GM12878 (cell line): ENCODE measurements at regions not wholly inside any gene's neighbourhood (a gene's known extent, or its start where the extent isn't known, plus 50 kb on each side); places are given as distances from the start of the nearest gene placed in this dataset.

Source experiments
- ATAC-seq: fragments of 200-7000 bp; cut with Tn5 transposase; 3 replicates; pipeline ENCODE4 v1.9.1; 2020; ENCODE audit warnings: mild to moderate bottlenecking, moderate library complexity
- BruUV-seq: library from RNA; stranded (reverse); fragments of 400-500 nt; replicated peaks from 2 replicates; lab custom pipeline; 2021; lab: Mats Ljungman, UMichigan
- CTCF ChIA-PET: fragments of 300-600 bp; sonication (Branson Sonifier 250); formaldehyde crosslinking; extraction: SDS; loops from one replicate; lab custom pipeline; 2021; ENCODE audit warnings: inconsistent platforms; lab: Yijun Ruan, JAX
- POLR2A ChIA-PET: fragments of 350-600 bp; formaldehyde crosslinking; extraction: SDS; loops from one replicate; lab custom pipeline; 2021; ENCODE audit warnings: inconsistent platforms; lab: Charles Lee
- RAD21 ChIA-PET: fragments of 300-600 bp; sonication (Branson Sonifier 250); formaldehyde crosslinking; loops from one replicate; lab custom pipeline; 2023; ENCODE audit warnings: antibody characterized with exemption; ENCODE audit not compliant: unreplicated experiment; lab: Charles Lee
- SMC1A ChIA-PET: fragments of 300-600 bp; sonication (Branson Sonifier 250); formaldehyde crosslinking; loops from one replicate; lab custom pipeline; 2023; ENCODE audit not compliant: unreplicated experiment, uncharacterized antibody; lab: Charles Lee
- DNase-seq: peaks from one replicate; pipeline ENCODE4 v3.0.0-alpha.2; 2011; ENCODE audit warnings: low read depth, low spot score
- FAIRE-seq: peaks from 3 replicates; lab custom pipeline; 2011; peaks lifted over from hg19 to GRCh38; lab: Jason Lieb, UNC
- H2AFZ ChIP-seq: 2 replicates; pipeline ENCODE4 v1.6.0; 2011; ENCODE audit warnings: low read depth, low read length, control low read depth; ENCODE audit not compliant: control insufficient read depth
- H3K27ac ChIP-seq: 2 replicates; pipeline ENCODE4 v1.5.1; 2011; ENCODE audit warnings: control low read depth; ENCODE audit not compliant: control insufficient read depth, insufficient read depth
- H3K27me3 ChIP-seq, 2 experiments: replicated peaks in 1 of 2; 2 replicates each; pipeline versions ENCODE4 v1.6.0 to v1.6.1; 2011; ENCODE audit warnings: low read length in 1 of 2; ENCODE audit not compliant: control insufficient read depth in 2 of 2, insufficient read depth in 2 of 2
- H3K36me3 ChIP-seq, 2 experiments: 2 replicates each; pipeline ENCODE4 v1.5.1; 2011; ENCODE audit warnings: low read length in 1 of 2; ENCODE audit not compliant: control insufficient read depth in 2 of 2, insufficient read depth in 2 of 2
- H3K4me1 ChIP-seq: 2 replicates; pipeline ENCODE4 v1.6.1; 2011; ENCODE audit warnings: mild to moderate bottlenecking, low read length, moderate library complexity, mixed read lengths; ENCODE audit not compliant: control insufficient read depth, insufficient read depth
- H3K4me2 ChIP-seq: 2 replicates; pipeline ENCODE4 v1.6.0; 2011; ENCODE audit warnings: control low read depth; ENCODE audit not compliant: control insufficient read depth, insufficient read depth
- H3K4me3 ChIP-seq: fragments of 200-600 bp; sonication (generic); 2 replicates; pipeline ENCODE4 v1.5.1; 2016
- H3K79me2 ChIP-seq: 2 replicates; pipeline ENCODE4 v1.6.0; 2011; ENCODE audit warnings: low read length; ENCODE audit not compliant: control insufficient read depth, insufficient read depth
- H3K9ac ChIP-seq: 2 replicates; pipeline ENCODE4 v1.8.0; 2011; ENCODE audit warnings: low read length, control low read depth, mixed read lengths; ENCODE audit not compliant: control insufficient read depth, insufficient read depth
- H3K9me3 ChIP-seq: replicated peaks from 3 replicates; pipeline ENCODE4 v1.5.1; 2011; ENCODE audit warnings: mild to moderate bottlenecking, low read length; ENCODE audit not compliant: control insufficient read depth, insufficient read depth
- H4K20me1 ChIP-seq: 2 replicates; pipeline ENCODE4 v1.6.0; 2011; ENCODE audit not compliant: control insufficient read depth, insufficient read depth
- CREB1 ChIP-seq: IDR thresholded peaks from 2 replicates; pipeline ENCODE4 v1.6.1; 2012; ENCODE audit warnings: low read depth, mild to moderate bottlenecking, inconsistent platforms
- ELK1 ChIP-seq: IDR thresholded peaks from 2 replicates; pipeline ENCODE4 v1.6.1; 2012; ENCODE audit warnings: low read depth, low read length, improper control_type of control experiment
- RB1 ChIP-seq: fragments of 450-650 bp; formaldehyde crosslinking; IDR thresholded peaks from 2 replicates; pipeline ENCODE4 v1.6.1; 2017; ENCODE audit warnings: mild to moderate bottlenecking, borderline replicate concordance
- RELB ChIP-seq: fragments of 450-650 bp; IDR thresholded peaks from 2 replicates; pipeline ENCODE4 v1.6.1; 2017; ENCODE audit warnings: low read depth, mild to moderate bottlenecking, moderate library complexity
- SREBF2 ChIP-seq: IDR thresholded peaks from 2 replicates; pipeline ENCODE4 v1.6.1; 2012; ENCODE audit warnings: mild to moderate bottlenecking, low read length
- TCF7 ChIP-seq: IDR thresholded peaks from 2 replicates; pipeline ENCODE4 v1.6.1; 2014; ENCODE audit warnings: antibody characterized with exemption, borderline replicate concordance
- USF1 ChIP-seq: IDR thresholded peaks from 2 replicates; pipeline ENCODE4 v1.6.1; 2011; ENCODE audit warnings: borderline replicate concordance, low read depth, mild to moderate bottlenecking, moderate library complexity, mixed read lengths, low read length; ENCODE audit not compliant: insufficient read depth; ENCODE audit errors: extremely low read length
- ZBTB33 ChIP-seq: fragments of 450-650 bp; IDR thresholded peaks from 2 replicates; pipeline ENCODE4 v1.6.1; 2017; ENCODE audit warnings: mild to moderate bottlenecking
- WGBS: methylation state at CpG from one replicate; pipeline ENCODE4 v1.1.6; 2016; ENCODE audit warnings: low lambda C conversion rate; ENCODE audit not compliant: insufficient replicate concordance, insufficient coverage; ENCODE audit errors: missing lambda C conversion rate; 5-methylcytosine and 5-hydroxymethylcytosine counted together
- in situ Hi-C: fragments of 300-500 bp; cut with MboI; formaldehyde crosslinking; loops from 9 replicates; pipeline ENCODE4 v1.14.3; 2018; ENCODE audit warnings: mixed read lengths
- intact Hi-C: fragments of 100-400 bp; cut with micrococcal nuclease; formaldehyde crosslinking; loops from one replicate; pipeline ENCODE4 v1.14.2; 2022; ENCODE audit not compliant: unreplicated experiment

GRCh38 chr3:96202181-96202580, 612.2 kb upstream of the EPHA6 start:
- in situ Hi-C loops: no loop called here
- Histone ChIP-seq H3K9ac (no peak overlapping the region), H2AFZ (no peak overlapping the region), H3K27ac (no peak overlapping the region), H3K4me3 (no peak overlapping the region), H3K27me3 (no peaks in the 10 kb centered on the region), H3K36me3 (no peaks in the 10 kb centered on the region), H3K79me2 (no peaks in the 10 kb centered on the region), H3K4me2 (no peak overlapping the region), H3K9me3 (no peaks in the 10 kb centered on the region), H4K20me1 (no peaks in the 10 kb centered on the region), H3K4me1 (no peaks in the 10 kb centered on the region)
- ChIA-PET SMC1A (no interaction called here), CTCF (no interaction called here), RAD21 (no interaction called here), POLR2A (no interaction called here)
- intact Hi-C loops: no loop called here
- DNase-seq: no peak
- WGBS: 100% methylated on average over 1 of the region's 1 CpG
- FAIRE-seq: no peak
- no peak for TF ChIP-seq ZBTB33
- no peak for TF ChIP-seq ELK1
- no peak for TF ChIP-seq TCF7
- no peak for TF ChIP-seq USF1
- TF ChIP-seq SREBF2: no peak
- TF ChIP-seq RB1: no peak
- TF ChIP-seq RELB: no peak
- no peak for TF ChIP-seq CREB1
- ATAC-seq: no peak
- no TSS peak for BruUV-seq
